ENCODE measurements at regions not wholly inside any gene's neighbourhood (a gene's known extent, or its start where the extent isn't known, plus 50 kb on each side); places are given as distances from the start of the nearest gene placed in this dataset.

- no peak overlapping the region for H3K4me3 ChIP-seq
- H3K27ac ChIP-seq = no peak overlapping the region
- WGBS = 81% methylated on average over 24 of the region's 34 CpGs
- no peaks in the 10 kb centered on the region for H3K27me3 ChIP-seq
- no peak for TF ChIP-seq POLR2A (IDR thresholded peaks at IDR 0.05)
- TF ChIP-seq EP300 (IDR thresholded peaks at IDR 0.05) = no peak
- no peak for TF ChIP-seq CTCF (IDR thresholded peaks at IDR 0.05)
- no peak for TF ChIP-seq POLR2AphosphoS5 (IDR thresholded peaks at IDR 0.05)
- no peaks in the 10 kb centered on the region for H3K36me3 ChIP-seq
- no peaks in the 10 kb centered on the region for H3K9me3 ChIP-seq
- H3K4me1 ChIP-seq = no peaks in the 10 kb centered on the region
- no peak for DNase-seq (ENCODE audit: low spot score in 2 of 2)
Measured at GRCh38 chr7:156105337-156106106, 293.3 kb upstream of the SHH start.

- H3K4me3 ChIP-seq = no peak overlapping the region
- H3K27me3 ChIP-seq = no peaks in the 10 kb centered on the region
- no peaks in the 10 kb centered on the region for H3K36me3 ChIP-seq
- no peak overlapping the region for H3K27ac ChIP-seq
- 87% methylated on average over 37 of the region's 39 CpGs for WGBS
- H3K9me3 ChIP-seq = no peaks in the 10 kb centered on the region
- no peaks in the 10 kb centered on the region for H3K4me1 ChIP-seq
- no peak for TF ChIP-seq POLR2A (IDR thresholded peaks at IDR 0.05)
- no peak for TF ChIP-seq CTCF (IDR thresholded peaks at IDR 0.05)
- TF ChIP-seq POLR2AphosphoS5 (IDR thresholded peaks at IDR 0.05) = no peak
- TF ChIP-seq EP300 (IDR thresholded peaks at IDR 0.05) = no peak
- DNase-seq (ENCODE audit: low spot score in 2 of 2) = no peak
Measured at GRCh38 chr7:156104501-156105336, 292.5 kb upstream of the SHH start.

- WGBS = 76% methylated on average over 1 of the region's 1 CpG
- Histone ChIP-seq H3K27me3 (no peaks in the 10 kb centered on the region), H3K36me3 (no peaks in the 10 kb centered on the region), H3K4me3 (no peak overlapping the region), H3K27ac (no peak overlapping the region), H3K4me1 (no peaks in the 10 kb centered on the region), H3K9me3 (no peaks in the 10 kb centered on the region)
- DNase-seq (ENCODE audit: low spot score in 2 of 2) = no peak
- no peak for TF ChIP-seq EP300 (IDR thresholded peaks at IDR 0.05)
Measured at GRCh38 chr7:156102267-156102666, 290.0 kb upstream of the SHH start.

- no peaks in the 10 kb centered on the region for H3K27me3 ChIP-seq
- H3K4me1 ChIP-seq = no peaks in the 10 kb centered on the region
- H3K4me3 ChIP-seq = no peak overlapping the region
- no peaks in the 10 kb centered on the region for H3K36me3 ChIP-seq
- no peak for DNase-seq (ENCODE audit: low spot score in 2 of 2)
- TF ChIP-seq CTCF (IDR thresholded peaks at IDR 0.05) (no peak), POLR2AphosphoS5 (IDR thresholded peaks at IDR 0.05) (no peak), EP300 (IDR thresholded peaks at IDR 0.05) (no peak), POLR2A (IDR thresholded peaks at IDR 0.05) (no peak)
- H3K27ac ChIP-seq = no peak overlapping the region
- WGBS = 92% methylated on average over 6 of the region's 6 CpGs
- no peaks in the 10 kb centered on the region for H3K9me3 ChIP-seq
Measured at GRCh38 chr7:156101355-156101754, 289.1 kb upstream of the SHH start.

- H3K4me3 ChIP-seq = no peak overlapping the region
- H3K27me3 ChIP-seq = no peaks in the 10 kb centered on the region
- no peaks in the 10 kb centered on the region for H3K36me3 ChIP-seq
- 49% methylated on average over 6 of the region's 6 CpGs for WGBS
- no peaks in the 10 kb centered on the region for H3K4me1 ChIP-seq
- H3K27ac ChIP-seq = no peak overlapping the region
- DNase-seq (ENCODE audit: low spot score in 2 of 2) = no peak
- no peaks in the 10 kb centered on the region for H3K9me3 ChIP-seq
- TF ChIP-seq POLR2A (IDR thresholded peaks at IDR 0.05) (no peak), EP300 (IDR thresholded peaks at IDR 0.05) (no peak), CTCF (IDR thresholded peaks at IDR 0.05) (no peak), POLR2AphosphoS5 (IDR thresholded peaks at IDR 0.05) (no peak)
Measured at GRCh38 chr7:156100086-156100485, 287.8 kb upstream of the SHH start.

All from suprapubic skin (tissue), 4 donors.